HG03066 (cell line): ENCODE measurements at regions not wholly inside any gene's neighbourhood (a gene's known extent, or its start where the extent isn't known, plus 50 kb on each side); places are given as distances from the start of the nearest gene placed in this dataset.

Experiments
- ATAC-seq: cut with Tn5 transposase; IDR thresholded peaks from one replicate; pipeline ENCODE4 v1.9.1; 2021; ENCODE audit warnings: low read depth; ENCODE audit not compliant: unreplicated experiment

DNA sequence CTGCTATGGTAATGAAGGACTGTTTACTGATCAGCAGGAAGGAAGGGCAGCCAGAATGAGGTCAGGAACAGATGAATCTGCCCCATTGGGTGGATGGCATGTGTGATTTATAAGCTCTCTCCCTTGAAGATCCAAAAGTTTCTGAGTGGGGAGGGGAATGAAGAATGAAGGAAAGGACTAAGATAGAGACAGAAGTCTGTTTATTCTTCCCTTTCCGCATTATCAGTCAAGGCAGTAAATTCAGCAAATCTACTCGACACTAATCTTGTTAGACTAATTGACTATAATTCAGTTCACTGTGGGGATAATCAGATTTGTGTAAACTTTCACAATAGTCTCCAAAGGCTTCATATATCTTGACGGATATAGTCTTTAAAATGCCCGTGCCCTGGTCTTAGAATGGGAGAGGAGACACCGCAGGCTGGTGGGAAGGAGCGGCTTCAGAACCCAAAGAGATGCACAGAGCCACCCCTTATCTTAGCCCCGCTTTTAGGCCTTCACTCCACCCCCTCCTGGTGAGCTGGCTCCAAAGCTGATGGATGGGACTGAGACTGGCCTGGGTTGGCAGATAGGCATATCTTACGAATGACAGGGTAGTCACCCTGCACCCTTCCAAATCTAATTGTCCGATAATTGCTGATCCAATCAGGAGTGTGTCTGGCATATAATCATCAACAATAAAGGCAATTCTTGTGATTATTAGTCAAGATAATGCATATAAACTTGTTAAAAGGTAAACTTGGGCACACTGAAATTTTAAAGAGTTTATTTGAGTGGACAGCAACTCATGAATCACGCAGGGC lies 76.0 kb upstream of the PPM1J start:
- no peak for ATAC-seq

DNA sequence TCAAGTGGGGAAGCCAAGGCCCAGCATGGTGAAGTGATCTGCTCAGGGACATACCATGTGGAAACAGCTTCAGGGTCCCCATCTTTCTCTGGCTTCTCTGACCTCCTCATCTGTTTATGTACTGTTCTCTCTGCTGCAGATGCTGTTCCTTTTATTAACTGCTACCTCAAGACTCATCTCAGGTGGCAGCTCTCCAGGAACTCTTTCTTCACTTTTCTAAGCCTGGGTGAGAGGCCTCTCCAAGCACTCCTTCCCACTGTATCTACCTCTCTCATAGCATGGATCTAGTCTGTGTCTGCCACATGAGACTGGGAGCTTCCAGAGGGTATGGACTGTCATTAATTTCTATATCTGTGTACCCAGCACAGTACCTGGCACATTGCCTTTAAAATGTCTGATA lies 73.4 kb upstream of the PPM1J start:
- ATAC-seq: no peak

DNA sequence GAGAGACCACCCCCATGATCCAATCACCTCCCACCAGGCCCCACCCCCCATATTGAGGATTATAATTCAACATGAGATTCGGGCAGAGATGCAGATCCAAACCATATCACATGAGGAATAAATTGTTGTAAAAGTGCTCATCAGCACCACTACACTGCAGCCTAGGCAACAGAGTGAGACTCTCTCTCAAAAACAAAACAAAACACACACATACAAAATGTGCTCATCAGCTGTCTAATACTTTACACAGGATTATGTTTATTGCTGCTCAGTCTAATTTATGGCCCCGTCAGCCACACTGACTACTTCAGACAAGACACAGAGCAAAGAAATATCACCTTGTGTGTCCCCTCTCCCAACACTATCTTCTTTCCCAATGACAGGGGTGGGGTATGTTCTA lies 72.9 kb upstream of the PPM1J start:
- ATAC-seq: no peak

DNA sequence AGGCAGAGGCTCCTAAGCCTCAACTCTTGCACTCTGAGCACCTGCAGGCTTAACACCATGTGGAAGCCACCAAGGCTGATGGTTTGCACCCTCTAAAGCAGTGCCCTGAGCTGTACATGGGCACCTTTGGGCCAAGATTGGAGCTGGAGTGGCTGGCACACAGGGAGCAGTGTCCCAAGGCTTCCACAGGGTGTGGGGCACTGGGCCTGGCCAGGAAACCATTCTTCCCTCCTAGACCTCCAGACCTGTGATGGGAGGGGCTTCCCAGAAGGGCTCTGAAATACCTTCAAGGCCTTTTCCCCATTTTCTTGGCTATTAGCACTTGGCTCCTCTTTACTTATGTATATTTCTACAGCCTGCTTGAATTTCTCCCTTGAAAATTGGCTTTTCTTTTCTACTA lies 67.9 kb upstream of the PPM1J start:
- ATAC-seq: no peak

DNA sequence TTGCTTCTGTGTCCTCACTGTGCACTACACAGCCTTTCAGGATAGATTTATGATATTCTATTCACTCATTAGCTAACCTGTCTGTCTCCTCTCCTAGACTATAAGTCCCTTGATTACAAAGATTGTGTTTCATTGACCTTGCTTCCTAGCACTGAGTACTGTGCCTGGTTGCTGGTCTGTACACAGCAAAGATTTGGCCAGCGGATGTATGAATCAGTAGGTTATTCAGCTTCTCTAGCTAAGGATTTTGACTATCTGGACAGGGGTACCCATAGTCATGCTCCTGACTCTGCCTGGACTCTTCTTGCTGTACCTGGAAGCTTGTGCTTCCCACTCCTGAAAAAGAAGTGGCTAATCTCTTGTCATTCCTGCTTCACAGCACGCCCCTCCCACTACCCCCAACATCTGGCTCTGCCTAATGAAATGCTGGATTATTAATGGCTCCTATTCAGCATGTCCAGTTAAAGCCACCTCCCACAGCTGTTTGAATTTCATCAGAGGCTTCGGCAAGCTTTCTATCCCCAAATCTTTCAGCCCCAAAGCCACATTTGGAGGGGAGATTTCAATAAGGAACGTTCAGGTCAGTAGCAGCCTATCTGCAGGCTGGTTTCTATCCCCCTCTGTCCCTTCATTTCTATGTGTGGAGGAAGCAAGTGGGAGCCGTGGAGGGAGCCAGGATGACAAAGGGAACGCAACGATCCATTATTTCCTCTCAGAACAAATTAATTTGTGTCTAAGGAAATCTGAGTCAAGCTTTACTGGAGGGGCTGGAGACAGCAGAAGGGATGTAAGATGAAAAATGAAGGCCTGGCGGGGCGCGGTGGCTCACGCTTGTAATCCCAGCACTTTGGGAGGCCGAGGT lies 64.8 kb upstream of the PPM1J start:
- ATAC-seq: no peak

DNA sequence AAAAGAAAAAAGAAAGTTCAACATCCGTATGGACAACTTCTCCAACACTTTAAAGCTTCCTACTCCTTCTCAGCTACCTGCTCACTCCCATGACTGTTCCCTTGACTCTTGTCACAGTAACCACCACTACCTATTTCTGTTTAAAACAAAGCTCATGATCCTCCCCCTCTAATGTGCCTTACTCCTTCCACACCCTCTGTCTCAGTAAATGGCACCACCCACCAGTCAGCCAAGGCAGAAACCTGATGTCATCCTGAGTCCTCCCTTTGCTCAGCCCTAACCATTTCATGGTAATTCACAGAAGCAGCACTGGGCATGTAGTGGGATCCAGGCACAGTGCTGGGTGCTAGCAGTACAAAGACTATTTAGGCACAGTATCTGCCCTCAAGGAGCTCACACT lies 63.0 kb upstream of the PPM1J start:
- ATAC-seq: no peak

DNA sequence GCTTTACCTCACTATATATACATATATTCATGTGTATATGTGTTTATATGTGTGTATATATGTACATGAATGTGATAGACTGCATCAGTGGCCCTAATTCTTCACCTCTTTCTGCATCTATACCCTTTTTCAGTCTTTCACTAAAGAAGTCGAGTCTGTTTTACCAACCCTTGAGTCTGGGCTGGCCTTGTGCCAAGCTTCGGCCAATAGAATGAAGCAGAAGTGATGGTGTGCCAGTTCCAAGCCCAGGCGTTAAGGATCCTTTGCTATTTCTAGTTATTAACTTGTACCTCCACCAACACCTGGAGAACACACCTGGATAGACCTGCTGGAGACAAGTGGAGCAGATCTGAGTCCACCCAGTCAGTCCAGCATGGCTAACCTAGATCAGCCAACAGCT lies 61.6 kb upstream of the PPM1J start:
- no peak for ATAC-seq

GRCh38 chr1:112772781-112773180 lies 57.6 kb upstream of the PPM1J start:
- ATAC-seq: no peak

DNA sequence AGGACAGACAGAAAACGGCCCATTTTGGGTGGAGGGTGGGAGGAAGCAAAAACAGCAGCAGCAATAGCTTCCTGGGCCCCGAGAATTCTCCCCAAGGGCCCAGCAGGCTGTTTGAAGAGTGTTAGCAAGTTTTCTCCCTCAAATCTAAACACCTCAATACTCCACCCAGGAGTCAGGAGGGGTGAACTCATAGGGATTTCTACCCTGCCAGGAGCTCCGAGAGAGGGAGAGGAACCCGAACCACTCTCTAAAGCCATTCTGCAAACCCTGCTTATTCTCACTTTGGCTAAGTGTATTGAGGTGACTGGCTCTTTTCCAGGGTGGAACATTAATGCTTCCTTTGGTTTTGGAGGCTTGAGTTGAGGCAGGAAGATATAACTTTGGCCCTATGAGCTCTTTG lies 55.6 kb upstream of the PPM1J start:
- ATAC-seq: no peak

DNA sequence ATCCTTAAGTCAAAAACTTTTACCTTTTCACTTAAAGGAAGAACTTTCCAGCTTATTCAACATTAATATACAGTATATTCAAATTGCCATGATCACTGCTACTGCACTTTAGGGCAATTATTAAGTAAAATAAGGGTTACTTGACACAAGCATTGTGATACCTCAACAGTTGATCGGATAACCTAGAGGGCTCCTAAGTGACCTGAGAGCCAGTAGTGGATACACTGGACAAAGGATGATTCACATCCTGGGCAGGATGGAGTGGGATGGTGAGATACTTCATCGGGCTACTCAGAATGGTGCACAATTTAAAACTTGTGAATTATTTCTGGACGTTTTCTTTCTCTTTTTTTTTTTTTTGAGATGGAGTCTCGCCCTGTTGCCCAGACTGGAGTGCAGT lies 54.5 kb upstream of the PPM1J start:
- ATAC-seq: no peak

DNA sequence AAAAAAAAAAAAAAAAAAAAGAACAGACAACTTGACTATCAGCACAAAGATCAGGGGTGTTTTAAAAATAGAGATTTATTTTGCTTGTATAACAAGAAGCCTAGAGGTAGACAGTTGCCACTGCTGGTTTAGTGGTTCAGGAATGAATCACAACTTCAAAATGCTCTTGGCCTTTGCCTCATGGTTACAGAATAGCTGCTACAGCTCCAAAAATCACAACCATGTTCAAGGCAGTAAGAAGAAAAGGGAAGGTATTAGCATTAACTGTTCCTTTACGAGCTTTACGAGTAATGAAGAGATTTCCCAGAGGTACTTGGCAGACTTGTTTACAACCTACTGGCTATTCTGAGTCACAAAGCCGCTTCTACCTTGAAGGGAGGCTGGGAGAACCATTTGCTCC lies 52.5 kb upstream of the PPM1J start:
- ATAC-seq: no peak
